Liver (tissue), 7 donors: ENCODE measurements at regions not wholly inside any gene's neighbourhood (a gene's known extent, or its start where the extent isn't known, plus 50 kb on each side); places are given as distances from the start of the nearest gene placed in this dataset.

Source experiments
- DNase-seq: peaks from one replicate; pipeline ENCODE4 v3.0.0-alpha.2; 2017; ENCODE audit warnings: low spot score
- H3K27ac ChIP-seq, 2 donors: one replicate each; pipeline ENCODE4 v1.7.0; 2013; ENCODE audit warnings: inconsistent platforms in 2 of 2, low read length in 2 of 2, control low read depth in 1 of 2, low read depth in 1 of 2, mild to moderate bottlenecking in 1 of 2
- H3K27me3 ChIP-seq, 4 donors: one replicate each; pipeline versions ENCODE4 v1.6.1 to v1.7.0; 2013; ENCODE audit warnings: low read length in 3 of 4, inconsistent platforms in 1 of 4, mild to moderate bottlenecking in 1 of 4, moderate library complexity in 1 of 4; ENCODE audit not compliant: control insufficient read depth in 4 of 4, insufficient read depth in 4 of 4
- H3K36me3 ChIP-seq, 4 donors: one replicate each; pipeline versions ENCODE4 v1.6.1 to v1.7.0; 2013; ENCODE audit warnings: low read length in 3 of 4, mild to moderate bottlenecking in 3 of 4, low read depth in 1 of 4, moderate library complexity in 1 of 4; ENCODE audit not compliant: control insufficient read depth in 4 of 4, insufficient read depth in 3 of 4
- H3K4me1 ChIP-seq, 4 donors: one replicate each; pipeline versions ENCODE4 v1.6.1 to v1.7.0; 2013; ENCODE audit warnings: low read length in 3 of 4, mild to moderate bottlenecking in 3 of 4, moderate library complexity in 1 of 4; ENCODE audit not compliant: control insufficient read depth in 4 of 4, insufficient read depth in 4 of 4
- H3K4me3 ChIP-seq, 3 donors: one replicate each; pipeline versions ENCODE4 v1.6.1 to v1.7.0; 2013; ENCODE audit warnings: low read length in 3 of 3, control low read depth in 1 of 3, low read depth in 1 of 3, mild to moderate bottlenecking in 1 of 3
- H3K9ac ChIP-seq, 2 donors: one replicate each; pipeline ENCODE4 v1.7.0; 2013; ENCODE audit warnings: low read length in 2 of 2, mild to moderate bottlenecking in 2 of 2, moderate library complexity in 2 of 2, control low read depth in 1 of 2, low read depth in 1 of 2
- H3K9me3 ChIP-seq, 4 donors: one replicate each; pipeline versions ENCODE4 v1.6.1 to v1.7.0; 2013; ENCODE audit warnings: low read length in 3 of 4; ENCODE audit not compliant: control insufficient read depth in 4 of 4
- ATF3 ChIP-seq: IDR thresholded peaks from 2 replicates; pipeline ENCODE4 v1.6.1; 2016; ENCODE audit warnings: antibody characterized with exemption
- EGR1 ChIP-seq, 2 donors: IDR thresholded peaks; 2 replicates each; pipeline ENCODE4 v1.6.1; 2016 to 2018; ENCODE audit warnings: antibody characterized with exemption in 2 of 2, low read depth in 2 of 2
- FOXA1 ChIP-seq: IDR thresholded peaks from 2 replicates; pipeline ENCODE4 v1.6.1; 2016; ENCODE audit warnings: antibody characterized with exemption
- FOXA2 ChIP-seq: IDR thresholded peaks from 2 replicates; pipeline ENCODE4 v1.6.1; 2016; ENCODE audit warnings: antibody characterized with exemption
- HNF4A ChIP-seq, 2 donors: conservative IDR thresholded peaks; 2 replicates each; pipeline ENCODE4 v1.6.1; 2016; ENCODE audit warnings: antibody characterized with exemption in 2 of 2, mild to moderate bottlenecking in 2 of 2
- HNF4G ChIP-seq: IDR thresholded peaks from 2 replicates; pipeline ENCODE4 v1.6.1; 2016; ENCODE audit warnings: antibody characterized with exemption
- JUND ChIP-seq, 2 donors: IDR thresholded peaks; 2 replicates each; pipeline ENCODE4 v1.6.1; 2016; ENCODE audit warnings: antibody characterized with exemption in 2 of 2
- NR2F2 ChIP-seq: IDR thresholded peaks from 2 replicates; pipeline ENCODE4 v1.6.1; 2016; ENCODE audit warnings: antibody characterized with exemption
- RAD21 ChIP-seq, 2 donors: IDR thresholded peaks; 2 replicates each; pipeline ENCODE4 v1.6.1; 2016; ENCODE audit warnings: antibody characterized with exemption in 2 of 2, mild to moderate bottlenecking in 2 of 2
- RXRA ChIP-seq, 2 donors: IDR thresholded peaks; 2 replicates each; pipeline ENCODE4 v1.6.1; 2017 to 2018; ENCODE audit warnings: antibody characterized with exemption in 2 of 2, mild to moderate bottlenecking in 1 of 2
- SP1 ChIP-seq: IDR thresholded peaks from 2 replicates; pipeline ENCODE4 v1.6.1; 2018; ENCODE audit warnings: antibody characterized with exemption, mild to moderate bottlenecking
- TAF1 ChIP-seq: conservative IDR thresholded peaks from 2 replicates; pipeline ENCODE4 v1.6.1; 2016; ENCODE audit warnings: antibody characterized with exemption, mild to moderate bottlenecking
- YY1 ChIP-seq: IDR thresholded peaks from 2 replicates; pipeline ENCODE4 v1.6.1; 2016; ENCODE audit warnings: antibody characterized with exemption, mild to moderate bottlenecking
- WGBS: extraction: QIAGEN DNeasy Blood & Tissue Kit; methylation state at CpG from one replicate; pipeline ENCODE4 v1.1.7; 2013; 5-methylcytosine and 5-hydroxymethylcytosine counted together
- TF ChIP-seq, protein P1 (sequence below): IDR thresholded peaks from 2 replicates; pipeline ENCODE4 v1.6.1; 2016; ENCODE audit warnings: antibody characterized with exemption, mild to moderate bottlenecking
- TF ChIP-seq, protein P2 (sequence below): IDR thresholded peaks from 2 replicates; pipeline ENCODE4 v1.6.1; 2016; ENCODE audit warnings: antibody characterized with exemption
- donor health status: healthy.
- donor health status: healthy.
- donor health status: healthy.
- donor health status: healthy.

DNA sequence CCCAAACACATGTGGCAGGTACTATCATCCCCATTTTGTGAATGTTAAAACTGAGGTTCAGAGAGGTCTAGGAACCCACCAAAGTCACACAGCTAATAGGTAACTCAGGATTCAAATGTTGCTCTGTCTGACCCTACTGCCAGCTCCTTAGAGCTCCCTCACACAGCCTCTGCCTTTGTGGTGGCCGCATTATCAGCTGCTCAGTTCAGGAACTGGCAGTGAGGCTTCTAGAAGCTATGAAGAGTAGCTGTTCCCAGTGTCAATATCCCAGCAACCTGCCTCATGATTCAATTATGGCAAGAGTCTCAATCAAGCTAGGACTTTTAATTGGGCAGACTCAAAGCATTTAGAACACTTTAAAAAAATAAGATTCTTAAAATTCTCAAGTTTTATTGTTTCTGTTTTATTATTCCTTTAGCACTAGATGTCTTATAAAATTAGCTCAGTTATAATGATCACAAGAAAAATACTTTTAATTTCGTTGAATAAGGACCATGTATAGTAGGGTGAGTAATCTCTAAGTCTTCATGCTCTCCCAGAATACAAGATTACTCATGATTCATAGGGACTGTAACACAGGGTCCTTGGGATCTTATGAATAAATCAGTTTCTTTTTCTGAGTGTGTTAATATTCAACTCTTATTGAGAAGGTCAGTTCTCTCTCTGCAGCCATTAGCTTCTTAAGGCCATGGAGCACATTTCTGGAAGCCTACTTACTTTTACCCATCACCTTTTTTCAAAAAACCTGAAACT lies 342.7 kb downstream of the RND3 start:
- H3K9me3 ChIP-seq: peaks cover 2 to 15% (median 8%) of the 10 kb centered on the region in 4 donors
- TF ChIP-seq FOXA1: no peak
- H3K4me3 ChIP-seq: no peak overlapping the region
- no peaks in the 10 kb centered on the region for H3K4me1 ChIP-seq
- H3K27me3 ChIP-seq: no peaks in the 10 kb centered on the region
- H3K36me3 ChIP-seq: no peaks in the 10 kb centered on the region
- 85% methylated on average over 2 of the region's 2 CpGs for WGBS
- no peak for DNase-seq
- H3K27ac ChIP-seq: no peak overlapping the region
- H3K9ac ChIP-seq: no peak overlapping the region

- no peak for TF ChIP-seq RAD21 (IDR thresholded peaks at IDR 0.05)
- no peak for TF ChIP-seq SP1
- TF ChIP-seq FOXA1: no peak
- TF ChIP-seq ATF3: no peak
- no peak for TF ChIP-seq YY1
- TF ChIP-seq TAF1: no peak
- no peak for TF ChIP-seq JUND (IDR thresholded peaks at IDR 0.05)
- TF ChIP-seq EGR1 (IDR thresholded peaks at IDR 0.05; ENCODE audit: low read depth in 2 of 2): no peak
- TF ChIP-seq HNF4A (conservative IDR thresholded peaks at IDR 0.05): no peak
- TF ChIP-seq HNF4G: no peak
- TF ChIP-seq, protein P1, sequence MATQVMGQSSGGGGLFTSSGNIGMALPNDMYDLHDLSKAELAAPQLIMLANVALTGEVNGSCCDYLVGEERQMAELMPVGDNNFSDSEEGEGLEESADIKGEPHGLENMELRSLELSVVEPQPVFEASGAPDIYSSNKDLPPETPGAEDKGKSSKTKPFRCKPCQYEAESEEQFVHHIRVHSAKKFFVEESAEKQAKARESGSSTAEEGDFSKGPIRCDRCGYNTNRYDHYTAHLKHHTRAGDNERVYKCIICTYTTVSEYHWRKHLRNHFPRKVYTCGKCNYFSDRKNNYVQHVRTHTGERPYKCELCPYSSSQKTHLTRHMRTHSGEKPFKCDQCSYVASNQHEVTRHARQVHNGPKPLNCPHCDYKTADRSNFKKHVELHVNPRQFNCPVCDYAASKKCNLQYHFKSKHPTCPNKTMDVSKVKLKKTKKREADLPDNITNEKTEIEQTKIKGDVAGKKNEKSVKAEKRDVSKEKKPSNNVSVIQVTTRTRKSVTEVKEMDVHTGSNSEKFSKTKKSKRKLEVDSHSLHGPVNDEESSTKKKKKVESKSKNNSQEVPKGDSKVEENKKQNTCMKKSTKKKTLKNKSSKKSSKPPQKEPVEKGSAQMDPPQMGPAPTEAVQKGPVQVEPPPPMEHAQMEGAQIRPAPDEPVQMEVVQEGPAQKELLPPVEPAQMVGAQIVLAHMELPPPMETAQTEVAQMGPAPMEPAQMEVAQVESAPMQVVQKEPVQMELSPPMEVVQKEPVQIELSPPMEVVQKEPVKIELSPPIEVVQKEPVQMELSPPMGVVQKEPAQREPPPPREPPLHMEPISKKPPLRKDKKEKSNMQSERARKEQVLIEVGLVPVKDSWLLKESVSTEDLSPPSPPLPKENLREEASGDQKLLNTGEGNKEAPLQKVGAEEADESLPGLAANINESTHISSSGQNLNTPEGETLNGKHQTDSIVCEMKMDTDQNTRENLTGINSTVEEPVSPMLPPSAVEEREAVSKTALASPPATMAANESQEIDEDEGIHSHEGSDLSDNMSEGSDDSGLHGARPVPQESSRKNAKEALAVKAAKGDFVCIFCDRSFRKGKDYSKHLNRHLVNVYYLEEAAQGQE: no peak
- no peak for TF ChIP-seq RXRA (IDR thresholded peaks at IDR 0.05)
- DNase-seq: no peak
- H3K4me1 ChIP-seq: no peaks in the 10 kb centered on the region
- H3K27me3 ChIP-seq: no peaks in the 10 kb centered on the region
- WGBS: 76% methylated on average over 7 of the region's 7 CpGs
- no peak overlapping the region for H3K27ac ChIP-seq
- H3K36me3 ChIP-seq: no peaks in the 10 kb centered on the region
- H3K9ac ChIP-seq: no peak overlapping the region
- no peak overlapping the region for H3K4me3 ChIP-seq
- peaks cover 2 to 15% (median 8%) of the 10 kb centered on the region in 4 donors for H3K9me3 ChIP-seq
These were observed 344.4 kb downstream of the RND3 start for GRCh38 chr2:150143087-150143536.

DNA sequence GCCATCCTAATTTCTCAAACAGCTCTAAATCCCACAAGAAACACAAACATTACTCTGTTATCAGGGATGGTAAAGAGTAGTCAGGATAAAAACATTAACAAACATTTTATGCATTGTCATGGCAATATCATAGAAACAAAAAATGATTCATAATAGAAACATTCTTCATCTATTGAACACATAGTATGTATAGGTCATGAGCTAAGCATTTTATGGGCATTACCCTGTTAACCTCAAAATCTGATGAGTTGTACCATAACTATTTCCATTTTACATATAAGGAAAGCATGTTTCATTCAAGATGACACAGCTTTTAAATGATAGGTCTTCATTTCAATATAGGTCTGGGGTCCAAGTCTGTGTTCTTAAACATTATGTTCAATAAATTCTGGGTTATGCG lies 344.9 kb downstream of the RND3 start:
- Histone ChIP-seq H3K9me3 (peaks cover 2 to 12% (median 8%) of the 10 kb centered on the region in 4 donors), H3K36me3 (no peaks in the 10 kb centered on the region), H3K4me3 (no peak overlapping the region), H3K27ac (no peak overlapping the region), H3K27me3 (no peaks in the 10 kb centered on the region), H3K9ac (no peak overlapping the region), H3K4me1 (no peaks in the 10 kb centered on the region)
- no peak for DNase-seq
- WGBS: 96% methylated on average over 1 of the region's 1 CpG
- no peak for TF ChIP-seq FOXA2
- no peak for TF ChIP-seq TAF1
- no peak for TF ChIP-seq NR2F2
- TF ChIP-seq RAD21 (IDR thresholded peaks at IDR 0.05): no peak
- TF ChIP-seq, protein P2, sequence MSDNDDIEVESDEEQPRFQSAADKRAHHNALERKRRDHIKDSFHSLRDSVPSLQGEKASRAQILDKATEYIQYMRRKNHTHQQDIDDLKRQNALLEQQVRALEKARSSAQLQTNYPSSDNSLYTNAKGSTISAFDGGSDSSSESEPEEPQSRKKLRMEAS: no peak
